ENCODE measurements at regions not wholly inside any gene's neighbourhood (a gene's known extent, or its start where the extent isn't known, plus 50 kb on each side); places are given as distances from the start of the nearest gene placed in this dataset.

DNA sequence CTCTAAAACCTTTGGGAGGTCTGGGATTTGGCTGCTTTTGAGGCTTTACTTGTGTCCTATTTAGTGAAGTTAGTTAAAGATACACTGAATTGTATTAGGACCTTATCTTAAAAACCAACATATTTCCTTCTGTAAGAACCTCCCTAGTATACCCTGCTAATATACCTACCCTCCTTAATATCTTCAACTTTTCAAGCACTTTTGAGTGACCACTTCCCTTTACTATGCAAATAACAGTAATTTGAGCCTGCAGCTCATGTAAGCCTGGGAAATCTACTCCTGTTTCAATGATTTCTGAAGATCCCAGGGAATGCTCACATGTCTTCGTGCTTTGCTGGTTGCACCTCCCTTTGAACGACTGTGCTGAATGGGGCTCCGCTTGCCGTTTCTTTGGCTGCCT is 358.5 kb downstream of the YTHDC2 start:
- TF ChIP-seq, protein P1, sequence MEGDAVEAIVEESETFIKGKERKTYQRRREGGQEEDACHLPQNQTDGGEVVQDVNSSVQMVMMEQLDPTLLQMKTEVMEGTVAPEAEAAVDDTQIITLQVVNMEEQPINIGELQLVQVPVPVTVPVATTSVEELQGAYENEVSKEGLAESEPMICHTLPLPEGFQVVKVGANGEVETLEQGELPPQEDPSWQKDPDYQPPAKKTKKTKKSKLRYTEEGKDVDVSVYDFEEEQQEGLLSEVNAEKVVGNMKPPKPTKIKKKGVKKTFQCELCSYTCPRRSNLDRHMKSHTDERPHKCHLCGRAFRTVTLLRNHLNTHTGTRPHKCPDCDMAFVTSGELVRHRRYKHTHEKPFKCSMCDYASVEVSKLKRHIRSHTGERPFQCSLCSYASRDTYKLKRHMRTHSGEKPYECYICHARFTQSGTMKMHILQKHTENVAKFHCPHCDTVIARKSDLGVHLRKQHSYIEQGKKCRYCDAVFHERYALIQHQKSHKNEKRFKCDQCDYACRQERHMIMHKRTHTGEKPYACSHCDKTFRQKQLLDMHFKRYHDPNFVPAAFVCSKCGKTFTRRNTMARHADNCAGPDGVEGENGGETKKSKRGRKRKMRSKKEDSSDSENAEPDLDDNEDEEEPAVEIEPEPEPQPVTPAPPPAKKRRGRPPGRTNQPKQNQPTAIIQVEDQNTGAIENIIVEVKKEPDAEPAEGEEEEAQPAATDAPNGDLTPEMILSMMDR (IDR thresholded peaks at IDR 0.05): no peak
- no peak for TF ChIP-seq POLR2AphosphoS5 (IDR thresholded peaks at IDR 0.05; ENCODE audit: low read depth, low read length)
- TF ChIP-seq REST (IDR thresholded peaks at IDR 0.05; ENCODE audit: insufficient read depth in 1 of 2, low read depth in 2 of 2, low read length in 1 of 2): no peak
- no peak for TF ChIP-seq SIN3A (IDR thresholded peaks at IDR 0.05; ENCODE audit: borderline replicate concordance, insufficient read depth, low read depth, low read length)
- TF ChIP-seq TCF7L2 (IDR thresholded peaks at IDR 0.05; ENCODE audit: low read depth, low read length): no peak

All from Panc1 (cell line).